Ascending aorta (tissue), 2 donors: ENCODE measurements at regions not wholly inside any gene's neighbourhood (a gene's known extent, or its start where the extent isn't known, plus 50 kb on each side); places are given as distances from the start of the nearest gene placed in this dataset.
A peak's percentile ranks its signal among the peaks of the same experiment; 100 is the strongest.

Source experiments
- DNase-seq, 2 donors: peaks; one replicate each; pipeline ENCODE4 v3.0.0-alpha.2; 2019; ENCODE audit warnings: low spot score in 2 of 2
- H3K27ac ChIP-seq, 2 donors: fragments of 200-600 bp; sonication (generic); one replicate each; pipeline ENCODE4 v1.5.1; 2016 to 2017; ENCODE audit warnings: mild to moderate bottlenecking in 1 of 2
- H3K27me3 ChIP-seq: fragments of 200-600 bp; sonication (generic); one replicate; pipeline ENCODE4 v1.5.1; 2017
- H3K36me3 ChIP-seq, 2 donors: fragments of 200-600 bp; sonication (generic); one replicate each; pipeline ENCODE4 v1.5.1; 2016
- H3K4me1 ChIP-seq, 2 donors: fragments of 200-600 bp; sonication (generic); one replicate each; pipeline ENCODE4 v1.5.1; 2016 to 2017; ENCODE audit warnings: mild to moderate bottlenecking in 1 of 2
- H3K4me3 ChIP-seq, 2 donors: fragments of 200-600 bp; sonication (generic); one replicate each; pipeline ENCODE4 v1.5.1; 2016 to 2017; ENCODE audit warnings: mild to moderate bottlenecking in 1 of 2
- H3K9me3 ChIP-seq, 2 donors: fragments of 200-600 bp; sonication (generic); one replicate each; pipeline ENCODE4 v1.5.1; 2016
- CTCF ChIP-seq, 3 experiments: fragments of 200-600 bp in 2 of 3; fragments of 450-650 bp in 1 of 3; sonication (generic) in 2 of 3; IDR thresholded peaks; one replicate each; pipeline ENCODE4 v1.5.1; 2016 to 2019; ENCODE audit warnings: antibody characterized with exemption in 3 of 3, mild to moderate bottlenecking in 1 of 3, moderate library complexity in 1 of 3
- intact Hi-C: fragments of 100-400 bp; cut with DNase I; formaldehyde crosslinking; loops from one replicate; pipeline ENCODE4 v1.15.1; 2023

DNA sequence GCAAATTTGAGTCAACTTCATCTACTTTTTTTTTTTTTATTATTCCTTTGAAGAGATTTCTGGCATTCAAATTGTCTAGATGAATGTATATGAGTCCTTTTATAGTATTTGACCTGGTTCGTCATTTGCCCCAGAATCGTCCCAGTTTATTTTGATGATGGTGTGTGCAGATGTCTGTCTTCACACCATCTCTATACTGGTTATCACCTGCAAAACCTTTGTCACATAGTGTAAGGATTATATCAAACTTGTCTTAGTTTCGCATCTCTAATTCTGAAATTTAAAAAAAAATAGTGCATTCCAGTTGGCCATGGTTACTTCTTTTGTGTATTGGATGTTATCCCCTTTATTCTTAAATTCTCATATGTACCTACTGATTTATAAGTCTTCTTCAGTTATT lies 70.5 kb upstream of the CD99 start:
- no peak for DNase-seq
- H3K9me3 ChIP-seq: no peaks in the 10 kb centered on the region
- peaks cover 12 to 28% of the 10 kb centered on the region in 2 donors for H3K36me3 ChIP-seq
- intact Hi-C loops: no loop called here
- H3K27ac ChIP-seq: no peak overlapping the region
- no peak overlapping the region for H3K4me3 ChIP-seq
- TF ChIP-seq CTCF (IDR thresholded peaks at IDR 0.05): no peak
- H3K4me1 ChIP-seq: no peaks in the 10 kb centered on the region
- H3K27me3 ChIP-seq: no peaks in the 10 kb centered on the region

DNA sequence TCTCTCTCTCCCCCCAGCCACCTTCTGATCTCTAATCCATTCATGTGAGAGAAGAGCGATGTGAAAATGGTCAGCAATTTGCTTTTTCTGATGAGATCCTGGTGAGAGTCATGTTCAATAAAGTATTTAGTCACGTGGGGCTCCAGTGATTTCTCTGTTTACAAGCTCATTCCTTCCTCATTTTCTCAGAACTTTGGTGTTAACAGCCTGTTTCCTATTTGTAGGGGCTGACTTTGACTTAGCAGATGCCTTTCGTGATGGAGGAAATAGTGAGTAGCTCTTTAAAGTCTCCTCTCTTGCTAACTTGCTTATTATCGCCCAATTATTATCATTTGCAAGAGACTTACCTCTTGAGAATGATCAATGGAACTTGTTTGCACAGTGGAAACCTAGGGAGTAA lies 72.6 kb upstream of the CD99 start:
- Histone ChIP-seq H3K27me3 (no peaks in the 10 kb centered on the region), H3K36me3 (peaks cover 12 to 22% of the 10 kb centered on the region in 2 donors), H3K9me3 (no peaks in the 10 kb centered on the region), H3K4me3 (no peak overlapping the region), H3K4me1 (no peaks in the 10 kb centered on the region), H3K27ac (no peak overlapping the region)
- no peak for TF ChIP-seq CTCF (IDR thresholded peaks at IDR 0.05)
- intact Hi-C loops: no loop called here
- DNase-seq: no peak

DNA sequence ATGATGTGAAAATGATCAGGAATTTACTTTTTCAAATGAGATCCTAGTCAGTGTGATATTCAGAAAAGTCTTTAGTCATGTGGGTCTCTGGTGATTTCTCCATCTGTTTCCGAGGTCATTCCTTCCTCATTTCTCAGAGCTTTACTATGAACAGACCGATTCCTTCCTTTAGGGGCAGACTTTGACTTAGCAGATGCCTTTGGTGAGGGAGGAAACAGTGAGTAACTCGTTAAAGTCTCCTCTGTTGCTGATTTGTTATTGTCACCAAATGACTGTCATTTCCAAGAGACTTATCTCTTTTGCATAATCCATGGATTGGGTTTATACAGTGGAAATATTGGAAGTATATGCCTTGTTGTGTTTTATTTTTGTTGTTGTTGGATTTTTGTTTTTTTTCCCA lies 76.2 kb upstream of the CD99 start:
- intact Hi-C loops: no loop called here
- H3K27ac ChIP-seq: peak overlapping the region in 1 of 2 donors; percentile 39

DNA sequence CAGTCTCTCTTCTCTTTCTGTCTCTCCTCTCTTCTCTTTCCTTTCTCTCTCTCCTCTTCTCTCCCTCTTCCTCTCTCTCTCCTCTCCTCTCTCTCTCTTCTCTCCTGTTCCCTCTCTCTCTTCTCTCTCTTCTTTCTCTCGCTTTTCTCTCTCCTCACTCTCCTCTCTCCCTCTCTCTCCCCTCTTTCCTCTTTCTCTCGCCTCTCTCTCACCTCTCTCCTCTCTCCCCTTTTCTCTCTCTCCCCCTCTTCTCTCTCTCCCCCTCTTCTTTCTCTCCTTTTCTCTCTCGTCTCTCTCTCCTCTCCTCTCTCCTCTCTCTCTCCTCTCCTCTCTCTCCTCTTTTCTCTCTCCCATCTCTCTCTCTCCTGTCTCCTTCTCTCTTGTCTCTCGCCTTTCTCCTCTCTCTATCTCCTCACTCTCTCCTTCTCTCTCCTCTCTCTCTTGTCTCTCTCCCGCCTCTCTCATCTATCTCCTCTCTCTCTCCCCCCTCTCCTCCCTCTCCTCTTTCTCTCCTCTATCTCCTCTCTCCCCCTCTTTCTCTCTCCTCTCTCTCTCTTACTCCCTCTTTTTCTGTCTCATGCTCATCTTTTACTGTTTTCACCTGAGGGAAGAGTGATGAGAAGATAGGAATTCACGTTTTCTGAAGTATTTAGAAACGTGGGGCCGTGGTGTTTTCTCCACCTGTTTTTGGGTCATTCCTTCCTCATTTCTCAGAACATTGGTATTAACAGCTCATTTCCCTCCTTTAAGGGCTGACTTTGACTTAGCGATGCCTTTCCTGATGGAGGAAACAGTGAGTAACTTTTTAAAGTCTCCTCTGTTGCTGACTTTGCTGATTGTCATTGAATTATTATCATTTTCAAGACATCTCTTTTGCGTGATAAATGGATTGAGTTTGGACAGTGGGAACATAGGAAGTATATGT lies 80.6 kb upstream of the CD99 start:
- H3K9me3 ChIP-seq: no peaks in the 10 kb centered on the region
- intact Hi-C loops: no loop called here
- no peaks in the 10 kb centered on the region for H3K27me3 ChIP-seq
- H3K4me3 ChIP-seq: peak overlapping the region; percentile 77 to 94
- no peak for TF ChIP-seq CTCF (IDR thresholded peaks at IDR 0.05)
- no peak for DNase-seq
- H3K36me3 ChIP-seq: no peaks in the 10 kb centered on the region
- H3K4me1 ChIP-seq: peaks cover 0 to 8% of the 10 kb centered on the region in 2 donors
- H3K27ac ChIP-seq: peak overlapping the region; percentile 21 to 54

More for the DNA sequence above, 76.2 kb upstream of the CD99 start:
- peak; percentile 19 to 45 (median 28) for TF ChIP-seq CTCF (IDR thresholded peaks at IDR 0.05)
- H3K27me3 ChIP-seq: no peaks in the 10 kb centered on the region
- peaks cover 0 to 6% of the 10 kb centered on the region in 2 donors for H3K4me1 ChIP-seq
- H3K9me3 ChIP-seq: no peaks in the 10 kb centered on the region
- H3K36me3 ChIP-seq: peaks cover 7 to 12% of the 10 kb centered on the region in 2 donors
- DNase-seq: no peak
- no peak overlapping the region for H3K4me3 ChIP-seq

DNA sequence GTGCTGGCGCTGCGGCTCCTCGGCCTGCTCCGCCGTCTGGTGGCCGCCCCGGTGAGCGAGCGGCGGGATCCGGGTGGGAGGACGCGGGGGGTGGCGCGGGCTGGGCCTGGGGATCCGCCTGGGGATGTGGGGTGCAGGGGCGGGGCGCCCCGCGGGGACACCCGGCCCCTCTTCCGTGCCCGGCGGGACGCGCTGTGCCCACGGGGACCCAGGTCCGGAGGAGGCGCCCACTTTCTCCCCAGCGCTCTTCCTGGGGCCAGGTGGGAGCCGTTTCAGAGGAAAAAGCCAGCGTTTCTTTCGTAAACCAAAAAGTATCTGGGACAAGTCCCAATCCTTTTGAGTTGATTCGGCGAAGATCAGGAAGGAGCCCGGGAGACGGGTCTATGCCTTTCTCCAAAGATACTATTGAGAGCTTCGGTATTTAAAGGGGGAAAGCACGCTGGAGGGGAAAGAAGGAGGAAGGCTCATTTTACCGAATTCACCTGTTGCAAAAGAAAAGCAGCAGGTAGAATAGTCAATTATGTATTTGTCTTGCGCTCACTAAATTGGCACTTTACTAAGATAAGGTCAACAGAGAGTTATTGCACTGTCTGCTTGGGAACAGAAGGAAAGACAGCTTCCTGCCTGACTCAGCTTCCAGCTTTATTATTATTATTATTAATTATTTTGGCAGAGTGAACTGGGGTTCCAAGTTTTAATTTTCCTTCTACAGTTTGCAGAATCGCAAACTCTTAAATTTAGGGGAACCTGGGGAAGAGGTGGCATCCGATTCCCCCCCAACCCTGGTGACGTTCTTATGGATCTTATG lies 81.5 kb upstream of the CD99 start:
- Histone ChIP-seq H3K4me3 (peak overlapping the region; percentile 77 to 94), H3K4me1 (peaks cover 0 to 8% of the 10 kb centered on the region in 2 donors), H3K27me3 (no peaks in the 10 kb centered on the region), H3K36me3 (no peaks in the 10 kb centered on the region), H3K9me3 (no peaks in the 10 kb centered on the region), H3K27ac (peak overlapping the region; percentile 67 to 70)
- peak in 1 of 3 experiments; percentile 20 for TF ChIP-seq CTCF (IDR thresholded peaks at IDR 0.05)
- DNase-seq: no peak
- intact Hi-C loops: loop anchor here (2.0 to 10.0 kb wide), 9 partner anchors 81 to 1217 kb away; partner anchors contain the start of genes AKAP17A, ARSD, ASMTL and CD99
